IPS DF 6.9 (cell line): ENCODE measurements at regions not wholly inside any gene's neighbourhood (a gene's known extent, or its start where the extent isn't known, plus 50 kb on each side); places are given as distances from the start of the nearest gene placed in this dataset.

Source experiments
- DNase-seq: peaks from one replicate; pipeline ENCODE4 v3.0.0-alpha.2; 2013; ENCODE audit warnings: low read depth, low spot score
- H3K27ac ChIP-seq: one replicate; pipeline ENCODE4 v1.5.1; 2013; ENCODE audit warnings: low read length, control low read depth
- H3K27me3 ChIP-seq: 2 replicates; pipeline ENCODE4 v1.6.1; 2013; ENCODE audit warnings: mild to moderate bottlenecking, low read length; ENCODE audit not compliant: control insufficient read depth, insufficient read depth
- H3K36me3 ChIP-seq: 2 replicates; pipeline ENCODE4 v1.6.1; 2013; ENCODE audit warnings: low read length; ENCODE audit not compliant: control insufficient read depth, insufficient read depth
- H3K4me1 ChIP-seq: 2 replicates; pipeline ENCODE4 v1.6.1; 2013; ENCODE audit warnings: low read length; ENCODE audit not compliant: control insufficient read depth, insufficient read depth
- H3K4me3 ChIP-seq: 2 replicates; pipeline ENCODE4 v1.5.1; 2013; ENCODE audit warnings: mild to moderate bottlenecking, low read length
- H3K9me3 ChIP-seq: 2 replicates; pipeline ENCODE4 v1.6.1; 2013; ENCODE audit warnings: low read length, inconsistent platforms; ENCODE audit not compliant: control insufficient read depth, insufficient read depth
- WGBS: extraction: QIAGEN DNeasy Blood & Tissue Kit; methylation state at CpG from one replicate; pipeline ENCODE4 v1.1.7; 2013; ENCODE audit warnings: mixed read lengths, missing lambda C conversion rate; ENCODE audit not compliant: insufficient read length, insufficient coverage; 5-methylcytosine and 5-hydroxymethylcytosine counted together

DNA sequence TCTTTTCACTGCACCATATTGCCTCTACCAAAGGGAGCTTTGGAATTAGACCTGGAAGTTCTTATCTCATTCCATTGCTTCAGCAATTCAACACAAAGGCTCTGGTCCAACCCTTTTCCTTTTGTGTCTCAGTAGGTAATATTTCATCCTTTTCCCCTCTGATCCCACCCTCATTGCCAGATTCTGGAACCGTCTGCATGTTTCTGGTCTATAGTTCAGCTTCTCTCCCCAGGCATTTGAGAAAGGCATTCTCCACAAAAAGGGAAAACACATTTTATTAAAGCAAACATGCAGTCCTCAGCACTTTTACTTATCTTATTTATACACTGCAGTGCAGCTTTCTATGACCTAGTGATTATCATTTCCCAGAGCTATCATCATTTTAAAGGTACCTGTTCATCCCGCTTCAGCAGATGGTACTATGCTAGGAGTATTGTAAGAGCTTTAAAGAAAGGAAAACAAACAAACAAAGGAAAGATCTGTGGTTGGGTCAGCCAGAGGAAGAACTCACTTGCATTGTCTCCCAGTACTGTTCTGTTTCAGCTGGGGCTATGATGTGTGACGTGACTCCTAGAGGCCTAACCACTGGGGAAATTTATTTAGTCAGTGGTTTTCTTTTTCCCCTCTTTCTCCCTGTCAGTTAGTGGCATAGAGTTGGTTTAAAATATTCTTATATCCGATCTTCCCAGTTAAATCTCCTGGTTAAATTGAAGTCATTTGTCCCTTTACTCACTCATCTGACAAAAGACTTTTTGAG lies 269.2 kb downstream of the TMEM38B start:
- Histone ChIP-seq H3K4me1 (0 out of 2 replicates have a peak, but pooled peaks cover 1% of the 10 kb centered on the region), H3K9me3 (no peaks in the 10 kb centered on the region), H3K27me3 (no peaks in the 10 kb centered on the region), H3K4me3 (no peak overlapping the region), H3K27ac (no peak overlapping the region), H3K36me3 (no peaks in the 10 kb centered on the region)
- WGBS, result no CpG with 5 or more reads among the region's 4 CpGs
- DNase-seq, result no peak

DNA sequence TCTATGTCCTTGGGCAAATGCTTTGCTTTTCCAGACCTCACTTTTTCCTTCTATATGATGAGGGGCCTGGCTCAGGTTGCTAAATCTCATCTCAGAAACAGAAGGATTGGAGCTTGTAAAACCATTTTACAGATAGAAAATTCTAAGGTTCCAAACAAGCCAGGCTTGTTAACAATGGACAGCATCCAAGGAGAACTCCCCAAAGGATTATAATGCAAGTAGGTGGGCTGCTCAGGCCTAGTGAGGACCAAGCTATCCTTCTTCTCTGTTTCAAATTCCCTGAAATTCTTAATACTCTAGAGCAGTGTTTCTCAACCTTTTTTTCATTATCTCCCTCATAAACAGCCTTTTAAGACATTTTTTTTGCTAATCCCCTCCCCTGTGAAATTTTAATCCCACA lies 269.8 kb downstream of the TMEM38B start:
- DNase-seq, result no peak
- Histone ChIP-seq H3K4me3 (no peak overlapping the region), H3K9me3 (no peaks in the 10 kb centered on the region), H3K4me1 (0 out of 2 replicates have a peak, but pooled peaks cover 1% of the 10 kb centered on the region), H3K27ac (no peak overlapping the region), H3K27me3 (no peaks in the 10 kb centered on the region), H3K36me3 (no peaks in the 10 kb centered on the region)

DNA sequence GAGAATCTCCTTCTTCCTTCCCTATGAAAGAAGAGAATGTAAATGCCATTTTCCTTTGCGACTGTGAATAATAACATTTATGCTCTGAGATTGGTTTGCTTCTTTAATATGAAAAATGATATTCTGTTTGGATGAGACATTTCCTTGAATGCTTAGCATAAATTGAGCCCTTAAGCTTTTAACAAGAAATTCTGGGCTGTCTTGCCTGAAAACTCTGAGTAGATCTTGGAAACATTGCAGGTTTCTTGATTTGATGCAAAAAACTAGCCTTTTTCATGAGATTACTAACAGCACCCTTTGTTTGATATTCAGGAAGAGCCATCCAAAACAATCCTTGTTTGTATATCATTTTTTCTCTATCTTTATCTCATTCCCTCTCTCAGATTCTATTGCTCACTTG lies 272.5 kb downstream of the TMEM38B start:
- no peak for DNase-seq
- no CpG with 5 or more reads among the region's 1 CpG for WGBS
- Histone ChIP-seq H3K27ac (no peak overlapping the region), H3K27me3 (no peaks in the 10 kb centered on the region), H3K36me3 (no peaks in the 10 kb centered on the region), H3K4me1 (0 out of 2 replicates have a peak, but pooled peaks cover 1% of the 10 kb centered on the region), H3K9me3 (no peaks in the 10 kb centered on the region), H3K4me3 (no peak overlapping the region)

DNA sequence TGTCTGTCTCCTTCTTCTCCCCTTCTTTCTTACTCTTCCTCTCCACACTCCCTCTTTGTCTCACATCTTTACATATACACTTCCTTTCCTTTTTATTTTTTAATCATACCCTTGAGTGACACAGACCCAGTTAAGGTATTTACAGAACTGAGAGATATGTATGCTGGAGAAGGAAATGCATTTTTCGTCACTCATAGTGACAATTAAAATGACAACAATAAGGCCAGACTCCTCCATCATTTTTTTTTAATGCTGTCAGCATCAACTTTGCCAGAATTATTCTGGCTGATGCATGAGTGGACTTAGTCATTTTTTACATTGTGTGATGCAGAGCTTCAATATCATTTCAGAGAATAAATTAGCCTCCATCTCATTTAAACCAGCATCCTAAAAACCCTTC lies 272.9 kb downstream of the TMEM38B start:
- DNase-seq, result no peak
- H3K4me1 ChIP-seq, result 0 out of 2 replicates have a peak, but pooled peaks cover 1% of the 10 kb centered on the region
- H3K27me3 ChIP-seq, result no peaks in the 10 kb centered on the region
- no peak overlapping the region for H3K27ac ChIP-seq
- H3K4me3 ChIP-seq, result no peak overlapping the region
- no peaks in the 10 kb centered on the region for H3K36me3 ChIP-seq
- WGBS, result no CpG with 5 or more reads among the region's 1 CpG
- H3K9me3 ChIP-seq, result no peaks in the 10 kb centered on the region

DNA sequence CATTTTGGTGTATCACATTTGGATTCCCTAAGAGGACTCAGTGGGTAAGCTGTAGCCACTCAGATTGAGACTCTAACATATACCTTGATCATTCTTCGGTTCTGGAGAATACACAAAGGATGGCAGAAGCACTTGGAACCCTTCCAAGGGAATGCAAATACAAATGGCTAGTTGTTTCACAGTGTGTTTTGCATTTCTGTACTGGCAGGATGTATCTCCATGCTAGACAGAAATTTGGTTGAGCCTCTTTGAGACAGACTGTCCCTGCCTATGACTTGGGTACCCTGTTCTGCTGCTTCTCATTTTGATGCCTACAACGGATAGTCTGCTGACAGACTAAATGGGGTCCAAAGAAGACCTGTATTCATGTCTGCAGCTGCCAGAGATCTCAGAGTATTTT lies 273.5 kb downstream of the TMEM38B start:
- Histone ChIP-seq H3K4me3 (no peak overlapping the region), H3K9me3 (no peaks in the 10 kb centered on the region), H3K27ac (no peak overlapping the region), H3K4me1 (0 out of 2 replicates have a peak, but pooled peaks cover 1% of the 10 kb centered on the region), H3K27me3 (no peaks in the 10 kb centered on the region; the same call in 1 of the 2 replicates), H3K36me3 (no peaks in the 10 kb centered on the region)
- DNase-seq, result no peak
- WGBS, result no CpG with 5 or more reads among the region's 2 CpGs

DNA sequence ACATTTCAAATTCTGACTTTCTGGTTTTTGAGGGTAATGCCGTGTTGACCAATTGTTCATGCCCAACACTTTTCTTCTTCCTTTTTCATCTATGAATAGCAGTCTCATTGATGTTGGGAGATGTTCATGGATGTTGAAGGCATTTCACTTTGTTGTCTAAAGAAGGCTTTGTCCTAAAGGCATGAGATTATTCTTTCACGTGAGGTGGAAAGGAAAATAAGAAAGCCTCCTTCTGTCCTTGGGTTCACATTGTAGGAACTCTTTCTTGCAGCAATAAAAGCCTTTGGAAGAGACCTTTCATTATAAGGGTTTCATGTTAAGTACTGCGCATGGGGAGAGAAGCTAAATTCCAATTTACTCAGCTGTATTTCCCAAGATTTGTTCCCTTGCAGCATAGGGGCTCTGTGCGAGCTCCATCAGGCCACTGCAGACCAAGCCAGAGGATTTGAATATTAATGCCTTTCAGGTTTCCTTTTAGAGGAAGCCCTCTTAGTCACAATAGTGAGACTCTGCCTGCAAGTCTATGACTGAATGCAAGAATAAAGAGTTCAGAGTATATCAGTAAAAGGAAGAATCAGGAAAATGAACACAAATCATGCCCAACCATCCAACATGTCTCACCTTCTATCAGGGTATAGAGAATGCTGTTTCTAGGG lies 274.6 kb downstream of the TMEM38B start:
- Histone ChIP-seq H3K9me3 (no peaks in the 10 kb centered on the region), H3K27ac (no peak overlapping the region), H3K4me1 (0 out of 2 replicates have a peak, but pooled peaks cover 1% of the 10 kb centered on the region), H3K36me3 (no peaks in the 10 kb centered on the region), H3K4me3 (no peak overlapping the region), H3K27me3 (peaks cover 2% of the 10 kb centered on the region; the same call in 1 of the 2 replicates)
- WGBS, result no CpG with 5 or more reads among the region's 4 CpGs
- DNase-seq, result no peak

DNA sequence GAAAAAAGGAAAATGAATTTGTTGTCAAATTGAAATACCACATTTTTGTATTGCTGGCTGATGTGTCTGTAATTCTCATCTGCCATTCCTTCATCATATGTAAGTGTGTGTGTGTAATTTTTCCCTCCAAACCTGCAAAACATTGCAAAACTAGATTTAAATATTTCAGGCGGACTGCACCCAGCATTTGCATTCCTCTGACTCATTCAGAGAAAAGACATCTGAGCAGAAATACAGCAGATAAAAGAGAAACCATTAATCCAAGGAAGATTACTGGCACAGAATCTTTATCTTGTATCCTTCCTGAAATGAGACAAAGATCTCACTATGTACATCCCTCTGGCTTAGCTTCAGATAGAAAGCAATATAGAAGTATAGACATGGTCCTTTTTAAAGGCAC lies 275.3 kb downstream of the TMEM38B start:
- WGBS, result no CpG with 5 or more reads among the region's 1 CpG
- H3K9me3 ChIP-seq, result no peaks in the 10 kb centered on the region
- H3K27ac ChIP-seq, result no peak overlapping the region
- 0 out of 2 replicates have a peak, but pooled peaks cover 1% of the 10 kb centered on the region for H3K4me1 ChIP-seq
- peaks cover 2% of the 10 kb centered on the region; the same call in 1 of the 2 replicates for H3K27me3 ChIP-seq
- H3K36me3 ChIP-seq, result no peaks in the 10 kb centered on the region
- H3K4me3 ChIP-seq, result no peak overlapping the region
- no peak for DNase-seq

DNA sequence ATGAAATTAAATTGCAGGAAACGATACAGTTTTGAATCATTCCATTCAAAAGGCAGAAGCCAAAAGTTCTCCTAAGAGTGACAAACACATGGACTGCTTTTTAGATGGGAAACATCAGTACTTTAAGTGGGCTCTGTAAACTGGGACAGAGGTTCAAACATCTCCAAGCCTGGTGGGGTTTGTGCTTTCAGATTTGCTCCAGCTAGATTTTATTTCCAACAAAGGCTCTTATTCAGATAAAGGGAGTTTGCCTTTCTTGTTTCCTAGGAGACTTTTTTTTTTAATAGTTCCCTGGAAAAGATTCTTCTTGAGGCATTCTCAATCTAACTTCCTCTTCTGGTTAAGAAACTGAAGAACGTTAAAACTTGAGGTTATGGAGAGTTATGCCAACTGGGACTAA lies 277.6 kb downstream of the TMEM38B start:
- no CpG with 5 or more reads among the region's 2 CpGs for WGBS
- Histone ChIP-seq H3K27me3 (peaks cover 2% of the 10 kb centered on the region; the same call in 1 of the 2 replicates), H3K36me3 (no peaks in the 10 kb centered on the region), H3K9me3 (no peaks in the 10 kb centered on the region), H3K27ac (no peak overlapping the region), H3K4me1 (0 out of 2 replicates have a peak, but pooled peaks cover 1% of the 10 kb centered on the region), H3K4me3 (no peak overlapping the region)
- no peak for DNase-seq

DNA sequence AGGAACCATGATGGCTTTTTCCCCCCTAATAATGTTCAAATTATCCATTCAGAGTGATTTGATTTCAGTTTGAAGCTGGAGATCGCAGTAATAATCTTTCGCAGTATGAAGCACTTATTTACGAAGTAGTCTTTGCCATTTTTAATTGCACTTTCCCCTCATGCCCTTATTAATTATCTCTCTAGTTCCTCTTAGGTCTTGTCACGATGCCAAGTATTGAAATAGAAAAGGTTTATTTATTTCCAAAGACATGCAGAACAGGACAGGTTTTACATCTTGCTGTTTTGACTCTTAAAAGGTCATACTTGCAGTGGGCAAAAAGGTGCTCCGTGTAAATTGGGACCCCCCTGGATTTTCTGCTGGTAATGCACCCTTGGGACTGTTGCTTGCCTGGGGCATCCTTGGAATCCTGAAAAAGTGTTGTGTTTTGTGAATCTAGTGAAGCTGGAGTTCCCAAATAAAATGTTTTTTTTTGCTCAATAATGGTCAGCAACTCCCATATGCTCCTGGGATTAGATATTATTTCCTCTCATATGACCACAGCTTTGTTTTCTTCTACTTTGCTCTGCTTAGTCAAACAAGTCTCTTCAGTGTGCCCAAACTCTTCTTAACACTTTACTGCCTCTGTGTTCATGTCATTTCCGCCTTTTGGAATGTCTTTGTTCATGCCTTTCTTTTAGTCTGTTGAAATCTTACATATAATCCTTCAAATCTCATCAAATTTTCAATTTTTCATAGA lies 278.3 kb downstream of the TMEM38B start:
- Histone ChIP-seq H3K9me3 (no peaks in the 10 kb centered on the region), H3K4me1 (0 out of 2 replicates have a peak, but pooled peaks cover 1% of the 10 kb centered on the region), H3K36me3 (no peaks in the 10 kb centered on the region), H3K4me3 (no peak overlapping the region), H3K27me3 (peaks cover 2% of the 10 kb centered on the region; the same call in 1 of the 2 replicates), H3K27ac (no peak overlapping the region)
- WGBS, result no CpG with 5 or more reads among the region's 6 CpGs
- DNase-seq, result no peak

DNA sequence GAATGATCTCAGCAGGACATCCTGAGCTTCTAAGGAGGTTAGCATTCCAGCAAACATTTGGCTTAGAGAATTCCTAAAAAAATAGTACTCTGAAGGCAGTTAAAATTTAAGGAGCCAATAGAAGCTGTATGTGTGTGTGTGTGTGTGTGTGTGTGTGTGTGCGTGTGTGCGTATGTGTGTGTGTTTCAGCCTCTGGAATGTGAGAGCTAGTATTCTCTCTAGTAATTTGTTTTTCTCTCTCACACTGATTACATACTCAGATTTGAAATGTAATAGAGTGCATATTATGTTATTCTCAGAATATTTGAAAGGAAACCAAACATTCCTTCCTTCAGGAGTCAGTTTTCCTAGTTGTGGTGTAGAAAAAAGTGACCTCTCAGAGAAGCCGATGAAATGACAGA lies 279.6 kb downstream of the TMEM38B start:
- no CpG with 5 or more reads among the region's 3 CpGs for WGBS
- no peaks in the 10 kb centered on the region for H3K4me1 ChIP-seq

More for the DNA sequence above, 279.6 kb downstream of the TMEM38B start:
- Histone ChIP-seq H3K27ac (no peak overlapping the region), H3K9me3 (no peaks in the 10 kb centered on the region), H3K4me3 (no peak overlapping the region), H3K36me3 (no peaks in the 10 kb centered on the region), H3K27me3 (peaks cover 2% of the 10 kb centered on the region; the same call in 1 of the 2 replicates)
- DNase-seq, result no peak
